ENCODE measurements at regions not wholly inside any gene's neighbourhood (a gene's known extent, or its start where the extent isn't known, plus 50 kb on each side); places are given as distances from the start of the nearest gene placed in this dataset.

GRCh38 chr2:4357121-4357520 is 653.7 kb downstream of the DCDC2C start:
- H3K4me1 ChIP-seq (ENCODE audit: control insufficient read depth, insufficient read depth, low read length, poor library complexity, severe bottlenecking) = no peaks in the 10 kb centered on the region
- H3K36me3 ChIP-seq (ENCODE audit: control insufficient read depth, insufficient read depth, low read length) = no peaks in the 10 kb centered on the region
- DNase-seq (no peak), ATAC-seq (ENCODE audit: low read depth in 2 of 2) (no peak)
- Mint-ChIP-seq H3K4me3 (no peak overlapping the region), H3K27ac (no peak overlapping the region), H3K9me3 (peaks cover 0 to 25% (median 6%) of the 10 kb centered on the region in 7 donors), H3K4me1 (no peaks in the 10 kb centered on the region), H3K36me3 (no peaks in the 10 kb centered on the region), H3K27me3 (no peaks in the 10 kb centered on the region)
- H3K9me3 ChIP-seq (ENCODE audit: control insufficient read depth in 2 of 2, low read length in 2 of 2) = peaks cover 0 to 4% of the 10 kb centered on the region in 2 experiments
- no peak overlapping the region for H3K4me3 ChIP-seq (ENCODE audit: low read depth, low read length)
- H3K27me3 ChIP-seq (ENCODE audit: control insufficient read depth, insufficient read depth, low read length) = no peaks in the 10 kb centered on the region
- H3K27ac ChIP-seq (ENCODE audit: insufficient read depth, low read length, poor library complexity, severe bottlenecking) = no peak overlapping the region

GRCh38 chr2:4358837-4359236 is 655.5 kb downstream of the DCDC2C start:
- Histone ChIP-seq H3K9me3 (ENCODE audit: control insufficient read depth in 2 of 2, low read length in 2 of 2) (peaks cover 0 to 4% of the 10 kb centered on the region in 2 experiments), H3K27me3 (ENCODE audit: control insufficient read depth, insufficient read depth, low read length) (no peaks in the 10 kb centered on the region), H3K4me3 (ENCODE audit: low read depth, low read length) (no peak overlapping the region), H3K4me1 (ENCODE audit: control insufficient read depth, insufficient read depth, low read length, poor library complexity, severe bottlenecking) (no peaks in the 10 kb centered on the region), H3K27ac (ENCODE audit: insufficient read depth, low read length, poor library complexity, severe bottlenecking) (no peak overlapping the region), H3K36me3 (ENCODE audit: control insufficient read depth, insufficient read depth, low read length) (no peaks in the 10 kb centered on the region)
- H3K4me3 Mint-ChIP-seq = no peak overlapping the region
- no peaks in the 10 kb centered on the region for H3K4me1 Mint-ChIP-seq
- H3K9me3 Mint-ChIP-seq = peaks cover 0 to 33% (median 7%) of the 10 kb centered on the region in 7 donors
- no peak for ATAC-seq (ENCODE audit: low read depth in 2 of 2)
- H3K36me3 Mint-ChIP-seq = no peaks in the 10 kb centered on the region
- H3K27ac Mint-ChIP-seq = no peak overlapping the region
- no peak for DNase-seq
- H3K27me3 Mint-ChIP-seq = no peaks in the 10 kb centered on the region

GRCh38 chr2:4368907-4369306 is 665.5 kb downstream of the DCDC2C start:
- Mint-ChIP-seq H3K4me1 (no peaks in the 10 kb centered on the region), H3K27ac (no peak overlapping the region), H3K27me3 (no peaks in the 10 kb centered on the region), H3K9me3 (peaks cover 3 to 34% (median 6%) of the 10 kb centered on the region in 7 donors), H3K4me3 (no peak overlapping the region), H3K36me3 (no peaks in the 10 kb centered on the region)
- DNase-seq = no peak
- Histone ChIP-seq H3K36me3 (ENCODE audit: control insufficient read depth, insufficient read depth, low read length) (no peaks in the 10 kb centered on the region), H3K4me3 (ENCODE audit: low read depth, low read length) (no peak overlapping the region), H3K9me3 (ENCODE audit: control insufficient read depth in 2 of 2, low read length in 2 of 2) (peaks cover 5 to 10% of the 10 kb centered on the region in 2 experiments), H3K27me3 (ENCODE audit: control insufficient read depth, insufficient read depth, low read length) (no peaks in the 10 kb centered on the region), H3K4me1 (ENCODE audit: control insufficient read depth, insufficient read depth, low read length, poor library complexity, severe bottlenecking) (no peaks in the 10 kb centered on the region), H3K27ac (ENCODE audit: insufficient read depth, low read length, poor library complexity, severe bottlenecking) (no peak overlapping the region)
- no peak for ATAC-seq (ENCODE audit: low read depth in 2 of 2)

- peaks cover 5 to 10% of the 10 kb centered on the region in 2 experiments for H3K9me3 ChIP-seq (ENCODE audit: control insufficient read depth in 2 of 2, low read length in 2 of 2)
- H3K27ac ChIP-seq (ENCODE audit: insufficient read depth, low read length, poor library complexity, severe bottlenecking) = no peak overlapping the region
- Mint-ChIP-seq H3K36me3 (no peaks in the 10 kb centered on the region), H3K9me3 (peaks cover 3 to 31% (median 6%) of the 10 kb centered on the region in 7 donors), H3K27ac (no peak overlapping the region), H3K27me3 (no peaks in the 10 kb centered on the region), H3K4me3 (no peak overlapping the region), H3K4me1 (no peaks in the 10 kb centered on the region)
- DNase-seq = no peak
- no peaks in the 10 kb centered on the region for H3K4me1 ChIP-seq (ENCODE audit: control insufficient read depth, insufficient read depth, low read length, poor library complexity, severe bottlenecking)
- H3K4me3 ChIP-seq (ENCODE audit: low read depth, low read length) = no peak overlapping the region
- ATAC-seq (ENCODE audit: low read depth in 2 of 2) = no peak
- H3K36me3 ChIP-seq (ENCODE audit: control insufficient read depth, insufficient read depth, low read length) = no peaks in the 10 kb centered on the region
- H3K27me3 ChIP-seq (ENCODE audit: control insufficient read depth, insufficient read depth, low read length) = no peaks in the 10 kb centered on the region
Measured at GRCh38 chr2:4369826-4370419, 666.5 kb downstream of the DCDC2C start.

GRCh38 chr2:4370422-4371090 is 667.2 kb downstream of the DCDC2C start:
- no peak overlapping the region for H3K4me3 Mint-ChIP-seq
- no peaks in the 10 kb centered on the region for H3K36me3 Mint-ChIP-seq
- no peak overlapping the region for H3K4me3 ChIP-seq (ENCODE audit: low read depth, low read length)
- H3K27me3 ChIP-seq (ENCODE audit: control insufficient read depth, insufficient read depth, low read length) = no peaks in the 10 kb centered on the region
- H3K36me3 ChIP-seq (ENCODE audit: control insufficient read depth, insufficient read depth, low read length) = no peaks in the 10 kb centered on the region
- H3K9me3 Mint-ChIP-seq = peaks cover 3 to 31% (median 6%) of the 10 kb centered on the region in 7 donors
- H3K27ac Mint-ChIP-seq = no peak overlapping the region
- ATAC-seq (ENCODE audit: low read depth in 2 of 2) (no peak), DNase-seq (no peak)
- peaks cover 5 to 15% of the 10 kb centered on the region in 2 experiments for H3K9me3 ChIP-seq (ENCODE audit: control insufficient read depth in 2 of 2, low read length in 2 of 2)
- no peaks in the 10 kb centered on the region for H3K27me3 Mint-ChIP-seq
- H3K4me1 ChIP-seq (ENCODE audit: control insufficient read depth, insufficient read depth, low read length, poor library complexity, severe bottlenecking) = no peaks in the 10 kb centered on the region
- H3K27ac ChIP-seq (ENCODE audit: insufficient read depth, low read length, poor library complexity, severe bottlenecking) = no peak overlapping the region
- H3K4me1 Mint-ChIP-seq = no peaks in the 10 kb centered on the region

GRCh38 chr2:4381049-4381448 is 677.7 kb downstream of the DCDC2C start:
- ATAC-seq (ENCODE audit: low read depth in 2 of 2) (no peak), DNase-seq (no peak)
- Mint-ChIP-seq H3K4me1 (no peaks in the 10 kb centered on the region), H3K9me3 (peaks cover 4 to 17% (median 9%) of the 10 kb centered on the region in 7 donors), H3K27ac (no peak overlapping the region), H3K36me3 (no peaks in the 10 kb centered on the region), H3K27me3 (no peaks in the 10 kb centered on the region), H3K4me3 (no peak overlapping the region)
- Histone ChIP-seq H3K27me3 (ENCODE audit: control insufficient read depth, insufficient read depth, low read length) (no peaks in the 10 kb centered on the region), H3K9me3 (ENCODE audit: control insufficient read depth in 2 of 2, low read length in 2 of 2) (no peaks in the 10 kb centered on the region), H3K4me1 (ENCODE audit: control insufficient read depth, insufficient read depth, low read length, poor library complexity, severe bottlenecking) (no peaks in the 10 kb centered on the region), H3K36me3 (ENCODE audit: control insufficient read depth, insufficient read depth, low read length) (no peaks in the 10 kb centered on the region), H3K27ac (ENCODE audit: insufficient read depth, low read length, poor library complexity, severe bottlenecking) (no peak overlapping the region), H3K4me3 (ENCODE audit: low read depth, low read length) (no peak overlapping the region)

GRCh38 chr2:4381773-4382172 is 678.4 kb downstream of the DCDC2C start:
- Histone ChIP-seq H3K9me3 (ENCODE audit: control insufficient read depth in 2 of 2, low read length in 2 of 2) (no peaks in the 10 kb centered on the region), H3K4me1 (ENCODE audit: control insufficient read depth, insufficient read depth, low read length, poor library complexity, severe bottlenecking) (no peaks in the 10 kb centered on the region), H3K4me3 (ENCODE audit: low read depth, low read length) (no peak overlapping the region), H3K27ac (ENCODE audit: insufficient read depth, low read length, poor library complexity, severe bottlenecking) (no peak overlapping the region), H3K27me3 (ENCODE audit: control insufficient read depth, insufficient read depth, low read length) (no peaks in the 10 kb centered on the region), H3K36me3 (ENCODE audit: control insufficient read depth, insufficient read depth, low read length) (no peaks in the 10 kb centered on the region)
- H3K4me3 Mint-ChIP-seq = no peak overlapping the region
- ATAC-seq (ENCODE audit: low read depth in 2 of 2) (no peak), DNase-seq (no peak)
- no peaks in the 10 kb centered on the region for H3K4me1 Mint-ChIP-seq
- no peaks in the 10 kb centered on the region for H3K27me3 Mint-ChIP-seq
- no peak overlapping the region for H3K27ac Mint-ChIP-seq
- peaks cover 4 to 19% (median 7%) of the 10 kb centered on the region in 7 donors for H3K9me3 Mint-ChIP-seq
- no peaks in the 10 kb centered on the region for H3K36me3 Mint-ChIP-seq

- ATAC-seq (ENCODE audit: low read depth in 2 of 2) = no peak
- Histone ChIP-seq H3K4me3 (ENCODE audit: low read depth, low read length) (no peak overlapping the region), H3K9me3 (ENCODE audit: control insufficient read depth in 2 of 2, low read length in 2 of 2) (peaks cover 0 to 5% of the 10 kb centered on the region in 2 experiments), H3K4me1 (ENCODE audit: control insufficient read depth, insufficient read depth, low read length, poor library complexity, severe bottlenecking) (no peaks in the 10 kb centered on the region), H3K27me3 (ENCODE audit: control insufficient read depth, insufficient read depth, low read length) (no peaks in the 10 kb centered on the region), H3K36me3 (ENCODE audit: control insufficient read depth, insufficient read depth, low read length) (no peaks in the 10 kb centered on the region), H3K27ac (ENCODE audit: insufficient read depth, low read length, poor library complexity, severe bottlenecking) (no peak overlapping the region)
- Mint-ChIP-seq H3K36me3 (no peaks in the 10 kb centered on the region), H3K27ac (no peak overlapping the region), H3K9me3 (peaks cover 7 to 40% (median 14%) of the 10 kb centered on the region in 7 donors), H3K27me3 (no peaks in the 10 kb centered on the region), H3K4me1 (no peaks in the 10 kb centered on the region), H3K4me3 (no peak overlapping the region)
- no peak for DNase-seq
Measured at GRCh38 chr2:4391013-4391412, 687.6 kb downstream of the DCDC2C start.

Measured in CD4-positive, CD25-positive, alpha-beta regulatory T cell (primary cell).